GM12878 (cell line): ENCODE measurements at regions not wholly inside any gene's neighbourhood (a gene's known extent, or its start where the extent isn't known, plus 50 kb on each side); places are given as distances from the start of the nearest gene placed in this dataset.

Experiments
- ATAC-seq: fragments of 200-7000 bp; cut with Tn5 transposase; 3 replicates; pipeline ENCODE4 v1.9.1; 2020; ENCODE audit warnings: mild to moderate bottlenecking, moderate library complexity
- BruUV-seq: library from RNA; stranded (reverse); fragments of 400-500 nt; replicated peaks from 2 replicates; lab custom pipeline; 2021; lab: Mats Ljungman, UMichigan
- CTCF ChIA-PET: fragments of 300-600 bp; sonication (Branson Sonifier 250); formaldehyde crosslinking; extraction: SDS; loops from one replicate; lab custom pipeline; 2021; ENCODE audit warnings: inconsistent platforms; lab: Yijun Ruan, JAX
- POLR2A ChIA-PET: fragments of 350-600 bp; formaldehyde crosslinking; extraction: SDS; loops from one replicate; lab custom pipeline; 2021; ENCODE audit warnings: inconsistent platforms; lab: Charles Lee
- RAD21 ChIA-PET: fragments of 300-600 bp; sonication (Branson Sonifier 250); formaldehyde crosslinking; loops from one replicate; lab custom pipeline; 2023; ENCODE audit warnings: antibody characterized with exemption; ENCODE audit not compliant: unreplicated experiment; lab: Charles Lee
- SMC1A ChIA-PET: fragments of 300-600 bp; sonication (Branson Sonifier 250); formaldehyde crosslinking; loops from one replicate; lab custom pipeline; 2023; ENCODE audit not compliant: unreplicated experiment, uncharacterized antibody; lab: Charles Lee
- DNase-seq: peaks from one replicate; pipeline ENCODE4 v3.0.0-alpha.2; 2011; ENCODE audit warnings: low read depth, low spot score
- FAIRE-seq: peaks from 3 replicates; lab custom pipeline; 2011; peaks lifted over from hg19 to GRCh38; lab: Jason Lieb, UNC
- H2AFZ ChIP-seq: 2 replicates; pipeline ENCODE4 v1.6.0; 2011; ENCODE audit warnings: low read depth, low read length, control low read depth; ENCODE audit not compliant: control insufficient read depth
- H3K27ac ChIP-seq: 2 replicates; pipeline ENCODE4 v1.5.1; 2011; ENCODE audit warnings: control low read depth; ENCODE audit not compliant: control insufficient read depth, insufficient read depth
- H3K27me3 ChIP-seq, 2 experiments: replicated peaks in 1 of 2; 2 replicates each; pipeline versions ENCODE4 v1.6.0 to v1.6.1; 2011; ENCODE audit warnings: low read length in 1 of 2; ENCODE audit not compliant: control insufficient read depth in 2 of 2, insufficient read depth in 2 of 2
- H3K36me3 ChIP-seq, 2 experiments: 2 replicates each; pipeline ENCODE4 v1.5.1; 2011; ENCODE audit warnings: low read length in 1 of 2; ENCODE audit not compliant: control insufficient read depth in 2 of 2, insufficient read depth in 2 of 2
- H3K4me1 ChIP-seq: 2 replicates; pipeline ENCODE4 v1.6.1; 2011; ENCODE audit warnings: mild to moderate bottlenecking, low read length, moderate library complexity, mixed read lengths; ENCODE audit not compliant: control insufficient read depth, insufficient read depth
- H3K4me2 ChIP-seq: 2 replicates; pipeline ENCODE4 v1.6.0; 2011; ENCODE audit warnings: control low read depth; ENCODE audit not compliant: control insufficient read depth, insufficient read depth
- H3K4me3 ChIP-seq: fragments of 200-600 bp; sonication (generic); 2 replicates; pipeline ENCODE4 v1.5.1; 2016
- H3K79me2 ChIP-seq: 2 replicates; pipeline ENCODE4 v1.6.0; 2011; ENCODE audit warnings: low read length; ENCODE audit not compliant: control insufficient read depth, insufficient read depth
- H3K9ac ChIP-seq: 2 replicates; pipeline ENCODE4 v1.8.0; 2011; ENCODE audit warnings: low read length, control low read depth, mixed read lengths; ENCODE audit not compliant: control insufficient read depth, insufficient read depth
- H3K9me3 ChIP-seq: replicated peaks from 3 replicates; pipeline ENCODE4 v1.5.1; 2011; ENCODE audit warnings: mild to moderate bottlenecking, low read length; ENCODE audit not compliant: control insufficient read depth, insufficient read depth
- H4K20me1 ChIP-seq: 2 replicates; pipeline ENCODE4 v1.6.0; 2011; ENCODE audit not compliant: control insufficient read depth, insufficient read depth
- BACH1 ChIP-seq: fragments of 450-650 bp; IDR thresholded peaks from 2 replicates; pipeline ENCODE4 v1.6.1; 2017; ENCODE audit warnings: mild to moderate bottlenecking, borderline replicate concordance
- CREM ChIP-seq: IDR thresholded peaks from 2 replicates; pipeline ENCODE4 v1.6.1; 2014; ENCODE audit warnings: antibody characterized with exemption, low read depth
- HCFC1 ChIP-seq: fragments of 150-350 bp; IDR thresholded peaks from 2 replicates; pipeline ENCODE4 v1.6.1; 2014; ENCODE audit warnings: low read length
- KDM1A ChIP-seq: fragments of 200-600 bp; sonication (generic); IDR thresholded peaks from 2 replicates; pipeline ENCODE4 v1.6.1; 2016; ENCODE audit warnings: borderline replicate concordance
- LARP7 ChIP-seq: fragments of 450-650 bp; IDR thresholded peaks from 2 replicates; pipeline ENCODE4 v1.6.1; 2017; ENCODE audit warnings: mild to moderate bottlenecking
- MXI1 ChIP-seq: fragments of 150-350 bp; IDR thresholded peaks from 2 replicates; pipeline ENCODE4 v1.6.1; 2011; ENCODE audit warnings: low read depth, mild to moderate bottlenecking, inconsistent platforms, low read length, improper control_type of control experiment
- NBN ChIP-seq: fragments of 450-650 bp; IDR thresholded peaks from 2 replicates; pipeline ENCODE4 v1.6.1; 2016
- PAX5 ChIP-seq: IDR thresholded peaks from 2 replicates; pipeline ENCODE4 v1.6.1; 2011; ENCODE audit warnings: low read depth, low read length, borderline replicate concordance
- RAD21 ChIP-seq: IDR thresholded peaks from 2 replicates; pipeline ENCODE4 v1.6.1; 2011; ENCODE audit warnings: mild to moderate bottlenecking, low read depth, low read length, moderate library complexity; ENCODE audit not compliant: insufficient read depth
- SIN3A ChIP-seq: IDR thresholded peaks from 2 replicates; pipeline ENCODE4 v1.6.1; 2012; ENCODE audit warnings: low read depth, low read length, improper control_type of control experiment
- SMC3 ChIP-seq: IDR thresholded peaks from 2 replicates; pipeline ENCODE4 v1.6.1; 2011; ENCODE audit warnings: low read length, improper control_type of control experiment, borderline replicate concordance
- STAT1 ChIP-seq: fragments of 450-650 bp; conservative IDR thresholded peaks from 2 replicates; pipeline ENCODE4 v1.6.1; 2014; ENCODE audit warnings: antibody characterized with exemption, mild to moderate bottlenecking
- YBX1 ChIP-seq: fragments of 450-650 bp; IDR thresholded peaks from 2 replicates; pipeline ENCODE4 v1.6.1; 2016; ENCODE audit warnings: antibody characterized with exemption
- ZBTB40 ChIP-seq: fragments of 450-650 bp; IDR thresholded peaks from 2 replicates; pipeline ENCODE4 v1.6.1; 2016; ENCODE audit warnings: mild to moderate bottlenecking, moderate library complexity, borderline replicate concordance
- WGBS: methylation state at CpG from one replicate; pipeline ENCODE4 v1.1.6; 2016; ENCODE audit warnings: low lambda C conversion rate; ENCODE audit not compliant: insufficient replicate concordance, insufficient coverage; ENCODE audit errors: missing lambda C conversion rate; 5-methylcytosine and 5-hydroxymethylcytosine counted together
- in situ Hi-C: fragments of 300-500 bp; cut with MboI; formaldehyde crosslinking; loops from 9 replicates; pipeline ENCODE4 v1.14.3; 2018; ENCODE audit warnings: mixed read lengths
- intact Hi-C: fragments of 100-400 bp; cut with micrococcal nuclease; formaldehyde crosslinking; loops from one replicate; pipeline ENCODE4 v1.14.2; 2022; ENCODE audit not compliant: unreplicated experiment
- TF ChIP-seq, protein P1 (sequence below): fragments of 450-650 bp; IDR thresholded peaks from 2 replicates; pipeline ENCODE4 v1.6.1; 2017; ENCODE audit warnings: mild to moderate bottlenecking, low read depth, inconsistent platforms; ENCODE audit not compliant: poor library complexity, severe bottlenecking

- Histone ChIP-seq H3K4me1 (no peaks in the 10 kb centered on the region), H3K4me2 (no peak overlapping the region), H4K20me1 (no peaks in the 10 kb centered on the region), H2AFZ (no peak overlapping the region), H3K4me3 (no peak overlapping the region), H3K9me3 (no peaks in the 10 kb centered on the region; the same call in 2 of the 3 replicates), H3K36me3 (no peaks in the 10 kb centered on the region), H3K27me3 (no peaks in the 10 kb centered on the region), H3K79me2 (no peaks in the 10 kb centered on the region), H3K9ac (no peak overlapping the region), H3K27ac (no peak overlapping the region)
- ChIA-PET POLR2A (no interaction called here), SMC1A (no interaction called here), RAD21 (no interaction called here), CTCF (no interaction called here)
- TF ChIP-seq LARP7 (no peak), CREM (no peak), MXI1 (no peak), RAD21 (no peak), NBN (no peak), BACH1 (no peak), SMC3 (no peak), YBX1 (no peak)
- FAIRE-seq (no peak), ATAC-seq (no peak), DNase-seq (no peak)
- in situ Hi-C loops (no loop called here), intact Hi-C loops (no loop called here)
- WGBS, result 45% methylated on average over 10 of the region's 11 CpGs
- BruUV-seq, result no TSS peak
Measured at GRCh38 chr22:48711031-48711431, 1116.6 kb downstream of the BRD1 start.

- no peak overlapping the region for H2AFZ ChIP-seq
- H3K4me1 ChIP-seq, result no peaks in the 10 kb centered on the region
- H3K4me2 ChIP-seq, result no peak overlapping the region
- H3K79me2 ChIP-seq, result no peaks in the 10 kb centered on the region
- CTCF ChIA-PET, result no interaction called here
- in situ Hi-C loops (no loop called here), intact Hi-C loops (no loop called here)
- no peak overlapping the region for H3K9ac ChIP-seq
- RAD21 ChIA-PET, result no interaction called here
- no peaks in the 10 kb centered on the region for H3K27me3 ChIP-seq
- POLR2A ChIA-PET, result no interaction called here
- H4K20me1 ChIP-seq, result no peaks in the 10 kb centered on the region
- H3K27ac ChIP-seq, result no peak overlapping the region
- FAIRE-seq (no peak), DNase-seq (no peak), ATAC-seq (no peak)
- no peaks in the 10 kb centered on the region; the same call in 2 of the 3 replicates for H3K9me3 ChIP-seq
- 39% methylated on average over 11 of the region's 11 CpGs for WGBS
- no peaks in the 10 kb centered on the region for H3K36me3 ChIP-seq
- SMC1A ChIA-PET, result no interaction called here
- H3K4me3 ChIP-seq, result no peak overlapping the region
- no TSS peak for BruUV-seq
- TF ChIP-seq, protein P1, sequence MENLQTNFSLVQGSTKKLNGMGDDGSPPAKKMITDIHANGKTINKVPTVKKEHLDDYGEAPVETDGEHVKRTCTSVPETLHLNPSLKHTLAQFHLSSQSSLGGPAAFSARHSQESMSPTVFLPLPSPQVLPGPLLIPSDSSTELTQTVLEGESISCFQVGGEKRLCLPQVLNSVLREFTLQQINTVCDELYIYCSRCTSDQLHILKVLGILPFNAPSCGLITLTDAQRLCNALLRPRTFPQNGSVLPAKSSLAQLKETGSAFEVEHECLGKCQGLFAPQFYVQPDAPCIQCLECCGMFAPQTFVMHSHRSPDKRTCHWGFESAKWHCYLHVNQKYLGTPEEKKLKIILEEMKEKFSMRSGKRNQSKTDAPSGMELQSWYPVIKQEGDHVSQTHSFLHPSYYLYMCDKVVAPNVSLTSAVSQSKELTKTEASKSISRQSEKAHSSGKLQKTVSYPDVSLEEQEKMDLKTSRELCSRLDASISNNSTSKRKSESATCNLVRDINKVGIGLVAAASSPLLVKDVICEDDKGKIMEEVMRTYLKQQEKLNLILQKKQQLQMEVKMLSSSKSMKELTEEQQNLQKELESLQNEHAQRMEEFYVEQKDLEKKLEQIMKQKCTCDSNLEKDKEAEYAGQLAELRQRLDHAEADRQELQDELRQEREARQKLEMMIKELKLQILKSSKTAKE, result no peak
- TF ChIP-seq SIN3A, result no peak
- no peak for TF ChIP-seq ZBTB40
- TF ChIP-seq PAX5, result no peak
- TF ChIP-seq STAT1, result no peak
- no peak for TF ChIP-seq HCFC1
- TF ChIP-seq KDM1A, result no peak
Measured at GRCh38 chr22:48710410-48710809, 1117.3 kb downstream of the BRD1 start.
